ENCODE measurements at regions not wholly inside any gene's neighbourhood (a gene's known extent, or its start where the extent isn't known, plus 50 kb on each side); places are given as distances from the start of the nearest gene placed in this dataset.

DNA sequence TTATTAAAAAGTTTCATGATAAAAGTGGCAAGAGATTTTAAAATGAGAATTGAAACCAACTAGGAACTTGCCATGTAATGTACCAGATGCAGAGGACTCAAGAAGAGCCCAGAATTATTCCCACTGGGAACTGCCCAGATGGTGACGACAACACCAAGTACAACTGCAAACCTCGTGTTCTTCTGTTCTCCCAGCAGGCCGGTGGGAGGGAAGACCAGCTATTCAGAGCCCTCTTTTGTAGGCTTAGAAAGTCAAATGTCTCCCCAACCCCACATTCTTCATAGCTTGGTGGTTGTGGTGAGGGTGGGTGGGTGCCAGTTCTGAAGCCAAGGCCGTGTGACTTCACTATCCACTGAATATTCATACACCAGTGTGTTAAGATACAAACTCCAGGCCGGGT, 54.3 kb upstream of the ITGB1 start (continued):
- TF ChIP-seq SAP30 (IDR thresholded peaks at IDR 0.05; ENCODE audit: insufficient read depth, insufficient replicate concordance, low read length) (no peak), KDM5A (IDR thresholded peaks at IDR 0.05; ENCODE audit: low read length) (no peak), SIX5 (IDR thresholded peaks at IDR 0.05; ENCODE audit: low read depth, low read length) (no peak), RFX5 (IDR thresholded peaks at IDR 0.05; ENCODE audit: borderline replicate concordance, low read depth, low read length) (no peak), CREB1 (IDR thresholded peaks at IDR 0.05) (no peak)
- TF ChIP-seq, protein P1, sequence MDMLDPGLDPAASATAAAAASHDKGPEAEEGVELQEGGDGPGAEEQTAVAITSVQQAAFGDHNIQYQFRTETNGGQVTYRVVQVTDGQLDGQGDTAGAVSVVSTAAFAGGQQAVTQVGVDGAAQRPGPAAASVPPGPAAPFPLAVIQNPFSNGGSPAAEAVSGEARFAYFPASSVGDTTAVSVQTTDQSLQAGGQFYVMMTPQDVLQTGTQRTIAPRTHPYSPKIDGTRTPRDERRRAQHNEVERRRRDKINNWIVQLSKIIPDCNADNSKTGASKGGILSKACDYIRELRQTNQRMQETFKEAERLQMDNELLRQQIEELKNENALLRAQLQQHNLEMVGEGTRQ (IDR thresholded peaks at IDR 0.05; ENCODE audit: low read length): no peak

Data from H1 (cell line).